ENCODE measurements at regions not wholly inside any gene's neighbourhood (a gene's known extent, or its start where the extent isn't known, plus 50 kb on each side); places are given as distances from the start of the nearest gene placed in this dataset.

- TF ChIP-seq CTCF (conservative IDR thresholded peaks at IDR 0.05; ENCODE audit: low read length) (no peak), EZH2phosphoT487 (IDR thresholded peaks at IDR 0.05; ENCODE audit: borderline replicate concordance) (no peak)
These were observed 116.6 kb upstream of the PZP start for GRCh38 chr12:9324782-9325181.

Measured in Loucy (cell line).